ENCODE measurements at regions not wholly inside any gene's neighbourhood (a gene's known extent, or its start where the extent isn't known, plus 50 kb on each side); places are given as distances from the start of the nearest gene placed in this dataset.

GRCh38 chr15:47516558-47516957 lies 200.7 kb upstream of the SEMA6D start:
- no peak for TF ChIP-seq MAX (IDR thresholded peaks at IDR 0.05)
- no peak for TF ChIP-seq CTCF (IDR thresholded peaks at IDR 0.05)
- TF ChIP-seq CHD2 (IDR thresholded peaks at IDR 0.05; ENCODE audit: low read length, partially characterized antibody) = no peak
- TF ChIP-seq MAFK (IDR thresholded peaks at IDR 0.05; ENCODE audit: partially characterized antibody) = no peak
- no peak for TF ChIP-seq RCOR1 (IDR thresholded peaks at IDR 0.05; ENCODE audit: low read depth, low read length)
- TF ChIP-seq REST (IDR thresholded peaks at IDR 0.05) = no peak
- no peak for TF ChIP-seq USF2 (IDR thresholded peaks at IDR 0.05)
- no peak for TF ChIP-seq RAD21 (conservative IDR thresholded peaks at IDR 0.05 in 1 of 2, IDR thresholded peaks at IDR 0.05 in 1 of 2)

Data from A549 (cell line).